GM20000 (cell line): ENCODE measurements at regions not wholly inside any gene's neighbourhood (a gene's known extent, or its start where the extent isn't known, plus 50 kb on each side); places are given as distances from the start of the nearest gene placed in this dataset.

Source experiments
- DNase-seq: peaks from one replicate; pipeline ENCODE4 v3.0.0; 2012; ENCODE audit warnings: low spot score
- TF ChIP-seq, protein P1 (sequence below): IDR thresholded peaks from 2 replicates; pipeline ENCODE4 v1.5.1; 2012; ENCODE audit warnings: mild to moderate bottlenecking, control low read depth; ENCODE audit errors: extremely low read depth, missing control alignments

DNA sequence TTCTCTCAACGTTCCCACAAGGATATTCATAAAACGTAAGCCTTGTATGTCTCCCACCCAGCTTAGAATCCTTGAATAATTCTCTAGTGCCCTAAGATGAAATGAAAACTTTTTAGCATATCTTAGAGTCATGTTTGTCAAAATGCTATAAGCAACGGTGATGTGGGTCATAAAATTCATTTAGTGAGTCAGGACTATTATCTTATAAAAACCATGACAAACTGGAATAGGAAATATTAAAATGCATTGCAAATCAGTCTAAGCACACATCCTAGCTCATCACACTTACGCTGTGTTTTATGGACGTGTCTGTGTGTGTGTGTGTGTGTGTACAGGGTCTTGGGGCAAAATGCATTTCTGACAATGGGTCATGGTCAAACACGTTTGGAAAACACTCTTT lies 119.9 kb upstream of the ST6GAL2 start:
- TF ChIP-seq, protein P1, sequence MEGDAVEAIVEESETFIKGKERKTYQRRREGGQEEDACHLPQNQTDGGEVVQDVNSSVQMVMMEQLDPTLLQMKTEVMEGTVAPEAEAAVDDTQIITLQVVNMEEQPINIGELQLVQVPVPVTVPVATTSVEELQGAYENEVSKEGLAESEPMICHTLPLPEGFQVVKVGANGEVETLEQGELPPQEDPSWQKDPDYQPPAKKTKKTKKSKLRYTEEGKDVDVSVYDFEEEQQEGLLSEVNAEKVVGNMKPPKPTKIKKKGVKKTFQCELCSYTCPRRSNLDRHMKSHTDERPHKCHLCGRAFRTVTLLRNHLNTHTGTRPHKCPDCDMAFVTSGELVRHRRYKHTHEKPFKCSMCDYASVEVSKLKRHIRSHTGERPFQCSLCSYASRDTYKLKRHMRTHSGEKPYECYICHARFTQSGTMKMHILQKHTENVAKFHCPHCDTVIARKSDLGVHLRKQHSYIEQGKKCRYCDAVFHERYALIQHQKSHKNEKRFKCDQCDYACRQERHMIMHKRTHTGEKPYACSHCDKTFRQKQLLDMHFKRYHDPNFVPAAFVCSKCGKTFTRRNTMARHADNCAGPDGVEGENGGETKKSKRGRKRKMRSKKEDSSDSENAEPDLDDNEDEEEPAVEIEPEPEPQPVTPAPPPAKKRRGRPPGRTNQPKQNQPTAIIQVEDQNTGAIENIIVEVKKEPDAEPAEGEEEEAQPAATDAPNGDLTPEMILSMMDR, result no peak

DNA sequence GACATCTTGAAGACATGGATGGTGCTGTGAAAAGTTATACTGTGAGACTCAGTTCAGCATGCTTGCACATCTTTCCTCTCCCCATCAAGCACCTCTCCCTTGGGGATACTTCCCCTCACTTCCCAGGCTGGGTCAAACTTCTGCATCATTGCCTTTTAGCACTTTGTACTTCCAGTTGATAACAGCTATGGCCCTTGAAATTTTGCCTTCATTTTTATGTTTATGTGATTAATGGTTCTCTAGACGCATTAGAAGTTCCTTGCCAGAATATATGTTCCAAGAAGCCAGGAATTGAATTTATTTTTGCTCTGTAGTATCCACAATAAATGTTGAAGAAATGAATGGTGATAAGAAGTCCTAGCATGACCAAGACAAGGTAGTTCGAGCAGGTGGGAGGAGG lies 120.9 kb upstream of the ST6GAL2 start:
- DNase-seq, result no peak

More for the DNA sequence above, 119.9 kb upstream of the ST6GAL2 start:
- no peak for DNase-seq

DNA sequence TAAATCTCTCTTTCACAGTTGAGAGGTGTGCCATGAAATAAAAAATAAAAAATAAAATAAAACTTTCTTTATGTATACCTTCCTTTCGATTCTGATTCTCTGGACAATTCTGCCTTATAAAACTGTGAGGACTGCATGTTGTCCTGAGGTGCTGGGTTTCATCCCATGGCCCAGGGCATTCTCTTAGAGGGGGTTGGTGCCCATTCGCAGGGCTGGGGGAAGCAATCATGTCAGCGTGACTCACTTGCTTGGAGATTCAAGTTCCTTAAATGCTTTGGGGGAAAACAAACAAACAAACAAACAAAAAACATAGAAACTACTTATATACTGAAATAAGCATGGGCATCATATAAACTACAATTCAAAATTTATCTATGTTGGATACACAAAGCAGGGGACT lies 122.0 kb upstream of the ST6GAL2 start:
- TF ChIP-seq, protein P1, result no peak
- DNase-seq, result no peak

More for the DNA sequence above, 120.9 kb upstream of the ST6GAL2 start:
- TF ChIP-seq, protein P1, result no peak

DNA sequence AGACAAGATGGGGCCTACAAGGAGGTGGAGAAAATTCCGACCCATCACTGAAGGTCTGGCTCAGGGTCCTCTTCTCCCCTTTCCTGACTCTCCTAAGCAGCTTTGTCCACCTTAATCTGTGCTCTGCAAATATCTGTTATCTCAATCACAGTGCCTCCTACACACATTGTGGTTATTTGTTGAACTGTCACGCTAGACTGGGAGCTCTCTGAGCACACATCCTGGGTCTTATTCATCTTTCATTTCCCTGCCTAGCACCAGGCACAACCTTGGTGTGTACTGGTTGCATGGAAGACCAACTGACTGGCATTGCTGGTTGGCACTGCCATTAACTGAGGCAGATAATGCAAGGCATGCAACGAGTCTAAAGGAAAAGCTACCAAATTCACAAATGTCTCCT lies 122.9 kb upstream of the ST6GAL2 start:
- DNase-seq, result no peak
- TF ChIP-seq, protein P1, result no peak

DNA sequence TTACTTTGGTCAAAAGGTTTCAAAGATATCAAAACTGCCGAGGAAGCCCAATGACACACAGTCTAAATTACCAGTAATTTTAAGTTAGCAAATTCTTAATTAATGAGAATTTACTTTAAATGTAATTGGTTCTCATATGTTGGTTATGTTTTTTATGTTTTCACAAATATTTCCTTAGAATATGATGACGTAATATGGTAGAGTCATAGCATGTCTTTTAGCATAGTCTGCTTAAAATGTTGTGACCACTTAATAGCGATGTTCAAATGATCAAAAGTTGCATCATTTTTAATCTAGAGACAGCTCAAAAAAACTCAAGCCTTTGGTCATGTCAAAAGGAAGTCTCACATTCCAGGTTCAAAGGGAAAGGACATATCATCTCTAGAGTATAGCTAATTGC lies 123.3 kb upstream of the ST6GAL2 start:
- no peak for DNase-seq

GRCh38 chr2:107012714-107013306 lies 126.8 kb upstream of the ST6GAL2 start:
- TF ChIP-seq, protein P1, result no peak
- DNase-seq, result no peak

More for the DNA sequence above, 123.3 kb upstream of the ST6GAL2 start:
- TF ChIP-seq, protein P1, result no peak

- TF ChIP-seq, protein P1, result no peak
- no peak for DNase-seq
Observed at GRCh38 chr2:107013884-107014283, 127.9 kb upstream of the ST6GAL2 start.
